ENCODE measurements at regions not wholly inside any gene's neighbourhood (a gene's known extent, or its start where the extent isn't known, plus 50 kb on each side); places are given as distances from the start of the nearest gene placed in this dataset.

GRCh38 chr6:19664050-19664449, 173.1 kb upstream of the ID4 start:
- H2AK5ac ChIP-seq (ENCODE audit: low read depth, low read length): 0 out of 2 replicates have a peak overlapping the region, but pooled peaks have one; percentile 58
- no peak overlapping the region for H3K9ac ChIP-seq (replicated peaks in 1 of 4; ENCODE audit: extremely low read depth in 1 of 4, low read depth in 3 of 4, low read length in 3 of 4)
- no peaks in the 10 kb centered on the region; the same call in 1 of the 2 replicates for H3K23me2 ChIP-seq (ENCODE audit: low read depth, low read length)
- FAIRE-seq (no peak), DNase-seq (ENCODE audit: low read depth in 1 of 2, low spot score in 2 of 2) (no peak)
- H3K79me2 ChIP-seq (ENCODE audit: control insufficient read depth in 1 of 2, insufficient read depth in 2 of 2, low read length in 2 of 2): no peaks in the 10 kb centered on the region
- H2BK12ac ChIP-seq (ENCODE audit: low read depth, low read length): peak overlapping the region; percentile 99
- H2BK15ac ChIP-seq (ENCODE audit: low read length): peak overlapping the region; percentile 75
- H3K4me1 ChIP-seq (replicated peaks in 1 of 4; ENCODE audit: control insufficient read depth in 3 of 4, insufficient read depth in 4 of 4, low read length in 3 of 4): peaks cover 0 to 30% (median 19%) of the 10 kb centered on the region in 4 experiments; a peak in 5 of 7 replicates
- H2BK120ac ChIP-seq (replicated peaks; ENCODE audit: low read depth, low read length): peak overlapping the region; percentile 94
- H3K4ac ChIP-seq (replicated peaks; ENCODE audit: insufficient read length, low read depth, low read length): peak overlapping the region; percentile 87
- H3K4me3 ChIP-seq (ENCODE audit: extremely low read depth in 1 of 4, insufficient read depth in 2 of 4, low read depth in 3 of 4, low read length in 4 of 4): peak overlapping the region in 1 of 4 experiments; percentile 37; a peak in 1 of 8 replicates
- peak overlapping the region; percentile 3; the same call in 1 of the 2 replicates for H3K27ac ChIP-seq (ENCODE audit: low read depth, low read length)
- H4K20me1 ChIP-seq (replicated peaks in 1 of 2; ENCODE audit: control insufficient read depth in 1 of 2, insufficient read depth in 2 of 2, low read length in 2 of 2): no peaks in the 10 kb centered on the region
- H3K9me3 ChIP-seq (ENCODE audit: insufficient read depth in 2 of 2, low read depth in 1 of 2, low read length in 1 of 2): no peaks in the 10 kb centered on the region
- peak overlapping the region; percentile 46 to 53 for H3K4me2 ChIP-seq (ENCODE audit: insufficient read depth in 1 of 2, low read depth in 2 of 2, low read length in 2 of 2)
- no peaks in the 10 kb centered on the region for H3K79me1 ChIP-seq (ENCODE audit: low read depth, low read length)
- no peak overlapping the region for H3K14ac ChIP-seq (ENCODE audit: insufficient read length)
- H3K18ac ChIP-seq (ENCODE audit: extremely low read depth, low read length): peak overlapping the region; percentile 88
- peak overlapping the region; percentile 98 for H2BK20ac ChIP-seq (ENCODE audit: low read length)
- peak overlapping the region; percentile 95 for H4K91ac ChIP-seq (replicated peaks; ENCODE audit: insufficient read length, low read length)
- no peak overlapping the region for H3K23ac ChIP-seq (ENCODE audit: insufficient read length)
- peak overlapping the region; percentile 94; the same call in 1 of the 2 replicates for H2BK5ac ChIP-seq (ENCODE audit: low read depth, low read length)
- H2AFZ ChIP-seq (ENCODE audit: low read length): peak overlapping the region; percentile 86; the same call in 1 of the 2 replicates
- no peak overlapping the region for H3K56ac ChIP-seq (replicated peaks; ENCODE audit: insufficient read length, low read depth, low read length)
- no peaks in the 10 kb centered on the region; a peak in 1 of 7 replicates for H3K27me3 ChIP-seq (replicated peaks in 1 of 4; ENCODE audit: control insufficient read depth in 3 of 4, extremely low read depth in 1 of 4, insufficient read depth in 3 of 4, low read length in 3 of 4)
- no peaks in the 10 kb centered on the region for H3K36me3 ChIP-seq (ENCODE audit: control insufficient read depth in 2 of 4, insufficient read depth in 4 of 4, low read length in 3 of 4)
- peak overlapping the region; percentile 87 for H4K5ac ChIP-seq (ENCODE audit: insufficient read length, low read depth, low read length)
- ChIA-PET CTCF (ENCODE audit: partially characterized antibody) (interaction anchor here (0.9 to 1.0 kb wide), 3 partner anchors 14 to 141 kb away, joined by 3 read pairs; no protein-coding TSS in a partner anchor), POLR2A (ENCODE audit: partially characterized antibody) (interaction anchor here (0.6 kb wide), 1 partner anchor 13 kb away, joined by 3 read pairs; no protein-coding TSS in a partner anchor)
- H4K8ac ChIP-seq (ENCODE audit: extremely low read depth, insufficient read depth, low read length): no peak overlapping the region
- 67% methylated on average over 7 of the region's 7 CpGs; no CpG with 5 or more reads in 1 of the 2 experiments for WGBS, 2 experiments (ENCODE audit: extremely low coverage in 1 of 2, insufficient coverage in 1 of 2, insufficient read length in 1 of 2, insufficient replicate concordance in 2 of 2, low coverage in 1 of 2, low lambda C conversion rate in 2 of 2, missing lambda C conversion rate in 1 of 2)

Data from H1 (cell line).